ENCODE measurements at regions not wholly inside any gene's neighbourhood (a gene's known extent, or its start where the extent isn't known, plus 50 kb on each side); places are given as distances from the start of the nearest gene placed in this dataset.

- no peak for DNase-seq (ENCODE audit: low read depth)
Measured at GRCh38 chr15:81484086-81484955, 110.3 kb upstream of the TMC3 start.

GRCh38 chr15:81483496-81483895, 109.5 kb upstream of the TMC3 start:
- DNase-seq (ENCODE audit: low read depth): no peak

GRCh38 chr15:81481346-81481745, 107.3 kb upstream of the TMC3 start:
- no peak for DNase-seq (ENCODE audit: low read depth)

GRCh38 chr15:81480645-81481053, 106.6 kb upstream of the TMC3 start:
- DNase-seq (ENCODE audit: low read depth): peak; percentile 40

GRCh38 chr15:81478354-81478753, 104.3 kb upstream of the TMC3 start:
- no peak for DNase-seq (ENCODE audit: low read depth)

GRCh38 chr15:81475926-81476325, 101.9 kb upstream of the TMC3 start:
- no peak for DNase-seq (ENCODE audit: low read depth)

- no peak for DNase-seq (ENCODE audit: low read depth)
Measured at GRCh38 chr15:81475471-81475870, 101.5 kb upstream of the TMC3 start.

- no peak for DNase-seq (ENCODE audit: low read depth)
Measured at GRCh38 chr15:81473946-81474345, 99.9 kb upstream of the TMC3 start.

- DNase-seq (ENCODE audit: low read depth): no peak
Measured at GRCh38 chr15:81473177-81473576, 99.2 kb upstream of the TMC3 start.

- DNase-seq (ENCODE audit: low read depth): no peak
Measured at GRCh38 chr15:81471151-81471550, 97.1 kb upstream of the TMC3 start.

- no peak for DNase-seq (ENCODE audit: low read depth)
Measured at GRCh38 chr15:81469154-81469553, 95.1 kb upstream of the TMC3 start.

- no peak for DNase-seq (ENCODE audit: low read depth)
Measured at GRCh38 chr15:81466741-81467140, 92.7 kb upstream of the TMC3 start.

- DNase-seq (ENCODE audit: low read depth): no peak
Measured at GRCh38 chr15:81454024-81454423, 80.0 kb upstream of the TMC3 start.

GRCh38 chr15:81450721-81451120, 76.7 kb upstream of the TMC3 start:
- no peak for DNase-seq (ENCODE audit: low read depth)

GRCh38 chr15:81449836-81450474, 75.9 kb upstream of the TMC3 start:
- DNase-seq (ENCODE audit: low read depth): no peak

- DNase-seq (ENCODE audit: low read depth): no peak
Measured at GRCh38 chr15:81443040-81443820, 69.2 kb upstream of the TMC3 start.

GRCh38 chr15:81442454-81442853, 68.4 kb upstream of the TMC3 start:
- no peak for DNase-seq (ENCODE audit: low read depth)

- DNase-seq (ENCODE audit: low read depth): no peak
Measured at GRCh38 chr15:81434851-81435250, 60.8 kb upstream of the TMC3 start.

GRCh38 chr15:81433462-81433861, 59.4 kb upstream of the TMC3 start:
- no peak for DNase-seq (ENCODE audit: low read depth)

- DNase-seq (ENCODE audit: low read depth): no peak
Measured at GRCh38 chr15:81432179-81432578, 58.2 kb upstream of the TMC3 start.

GRCh38 chr15:81427176-81427575, 53.2 kb upstream of the TMC3 start:
- no peak for DNase-seq (ENCODE audit: low read depth)

- no peak for DNase-seq (ENCODE audit: low read depth)
Measured at GRCh38 chr15:81425905-81426304, 51.9 kb upstream of the TMC3 start.
